Upper lobe of left lung (tissue), 6 donors: ENCODE measurements at regions not wholly inside any gene's neighbourhood (a gene's known extent, or its start where the extent isn't known, plus 50 kb on each side); places are given as distances from the start of the nearest gene placed in this dataset.

Source experiments
- ATAC-seq, 2 donors: fragments of 200-7000 bp; cut with Tn5 transposase; one replicate each; pipeline ENCODE4 v1.9.1; 2022; ENCODE audit warnings: mild to moderate bottlenecking in 2 of 2, moderate library complexity in 2 of 2; ENCODE audit not compliant: low FRiP score in 2 of 2
- DNase-seq, 2 donors: peaks; one replicate each; pipeline ENCODE4 v3.0.0-alpha.2; 2019 to 2020
- H3K27ac ChIP-seq, 4 donors: fragments of 200-600 bp; sonication (generic); one replicate each; pipeline ENCODE4 v1.5.1; 2016 to 2019
- H3K27me3 ChIP-seq, 4 donors: fragments of 200-600 bp; sonication (generic); one replicate each; pipeline ENCODE4 v1.5.1; 2017 to 2019
- H3K36me3 ChIP-seq, 4 donors: fragments of 200-600 bp; sonication (generic); one replicate each; pipeline ENCODE4 v1.5.1; 2016 to 2019
- H3K4me1 ChIP-seq, 4 donors: fragments of 200-600 bp; sonication (generic); one replicate each; pipeline ENCODE4 v1.5.1; 2018 to 2019
- H3K4me3 ChIP-seq, 4 donors: fragments of 200-600 bp; sonication (generic); one replicate each; pipeline ENCODE4 v1.5.1; 2017 to 2019; ENCODE audit warnings: mild to moderate bottlenecking in 2 of 4, moderate library complexity in 1 of 4
- H3K9me3 ChIP-seq, 4 donors: fragments of 200-600 bp; sonication (generic); one replicate each; pipeline ENCODE4 v1.5.1; 2018 to 2019
- CTCF ChIP-seq, 6 experiments: fragments of 450-650 bp in 4 of 6; fragments of 200-600 bp in 2 of 6; sonication (generic) in 2 of 6; IDR thresholded peaks; one replicate each; pipeline ENCODE4 v1.5.1; 2016 to 2019; ENCODE audit warnings: antibody characterized with exemption in 6 of 6
- EP300 ChIP-seq, 4 donors: sonication (generic); formaldehyde crosslinking; IDR thresholded peaks; one replicate each; pipeline ENCODE4 v1.5.1; 2017; ENCODE audit warnings: antibody characterized with exemption in 4 of 4, control low read depth in 2 of 4
- POLR2A ChIP-seq, 4 donors: fragments of 450-650 bp; IDR thresholded peaks; one replicate each; pipeline ENCODE4 v1.5.1; 2016 to 2017; ENCODE audit warnings: antibody characterized with exemption in 4 of 4, mild to moderate bottlenecking in 2 of 4
- POLR2AphosphoS5 ChIP-seq, 2 donors: sonication (generic); formaldehyde crosslinking; IDR thresholded peaks; one replicate each; pipeline ENCODE4 v1.5.1; 2017; ENCODE audit warnings: antibody characterized with exemption in 2 of 2
- WGBS, 2 donors: methylation state at CpG; one replicate each; pipeline ENCODE4 v1.1.5; 2017 to 2018; 5-methylcytosine and 5-hydroxymethylcytosine counted together
- donor health status: DM: no; HTN: no; CAD: no; lungs with moderate emphysema.
- donor health status: DM: no; HTN: yes; CAD: no; lungs with severe emphysema.

DNA sequence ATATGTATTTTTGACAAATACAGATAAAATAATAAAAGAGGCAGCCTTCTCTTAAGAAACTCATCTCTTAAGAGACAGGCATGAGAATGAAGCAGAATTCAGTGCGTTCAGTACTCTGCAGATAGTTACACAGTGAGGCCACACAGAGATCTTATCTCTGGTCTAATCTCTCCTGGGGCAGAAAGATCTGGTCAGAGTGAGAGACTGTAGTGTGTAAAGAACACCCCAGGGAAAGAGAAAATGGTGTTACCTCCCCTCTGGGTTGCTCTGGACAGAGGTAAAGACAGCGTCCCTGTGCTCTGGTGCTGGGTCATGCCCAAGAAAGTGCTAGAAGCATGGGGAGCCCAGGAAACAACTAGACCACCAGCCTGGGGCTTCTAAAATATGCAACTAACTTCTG, 216.3 kb downstream of the SIPA1L2 start:
- ATAC-seq (no peak), DNase-seq (no peak)
- no peaks in the 10 kb centered on the region for H3K27me3 ChIP-seq
- 88 to 97% methylated on average over 2 of the region's 2 CpGs for WGBS, 2 donors
- H3K4me1 ChIP-seq, result no peaks in the 10 kb centered on the region
- H3K36me3 ChIP-seq, result peaks cover 5 to 55% (median 21%) of the 10 kb centered on the region in 4 donors
- no peak overlapping the region for H3K4me3 ChIP-seq
- TF ChIP-seq POLR2A (IDR thresholded peaks at IDR 0.05) (no peak), EP300 (IDR thresholded peaks at IDR 0.05) (no peak), CTCF (IDR thresholded peaks at IDR 0.05) (no peak), POLR2AphosphoS5 (IDR thresholded peaks at IDR 0.05) (no peak)
- peaks cover 7 to 14% (median 10%) of the 10 kb centered on the region in 4 donors for H3K9me3 ChIP-seq
- no peak overlapping the region for H3K27ac ChIP-seq

DNA sequence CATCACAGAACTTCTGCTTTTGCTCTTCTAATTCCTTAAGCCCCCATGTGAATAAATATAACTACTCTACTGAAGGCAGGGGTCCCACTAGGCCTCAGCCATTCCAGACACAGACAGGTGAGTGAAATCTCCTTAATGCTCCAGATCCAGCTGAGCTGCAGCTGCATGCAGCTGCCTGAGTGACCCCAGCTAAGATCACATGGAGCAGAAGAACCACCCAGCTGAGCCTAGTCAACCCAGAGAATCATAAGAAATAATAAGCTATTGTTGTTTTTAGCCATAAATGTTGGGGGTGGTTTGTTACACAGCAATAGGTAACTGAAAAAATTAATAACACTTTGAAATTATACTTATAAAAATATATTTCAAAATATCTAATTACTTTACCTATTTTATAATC, 220.3 kb downstream of the SIPA1L2 start:
- H3K27ac ChIP-seq, result no peak overlapping the region
- no peak for TF ChIP-seq POLR2A (IDR thresholded peaks at IDR 0.05)
- TF ChIP-seq CTCF (IDR thresholded peaks at IDR 0.05), result no peak
- no peak for TF ChIP-seq EP300 (IDR thresholded peaks at IDR 0.05)
- TF ChIP-seq POLR2AphosphoS5 (IDR thresholded peaks at IDR 0.05), result no peak
- peaks cover 0 to 42% (median 11%) of the 10 kb centered on the region in 4 donors for H3K36me3 ChIP-seq
- H3K9me3 ChIP-seq, result peaks cover 7 to 14% (median 10%) of the 10 kb centered on the region in 4 donors
- no peaks in the 10 kb centered on the region for H3K27me3 ChIP-seq
- ATAC-seq (no peak), DNase-seq (no peak)
- H3K4me1 ChIP-seq, result no peaks in the 10 kb centered on the region
- no peak overlapping the region for H3K4me3 ChIP-seq

DNA sequence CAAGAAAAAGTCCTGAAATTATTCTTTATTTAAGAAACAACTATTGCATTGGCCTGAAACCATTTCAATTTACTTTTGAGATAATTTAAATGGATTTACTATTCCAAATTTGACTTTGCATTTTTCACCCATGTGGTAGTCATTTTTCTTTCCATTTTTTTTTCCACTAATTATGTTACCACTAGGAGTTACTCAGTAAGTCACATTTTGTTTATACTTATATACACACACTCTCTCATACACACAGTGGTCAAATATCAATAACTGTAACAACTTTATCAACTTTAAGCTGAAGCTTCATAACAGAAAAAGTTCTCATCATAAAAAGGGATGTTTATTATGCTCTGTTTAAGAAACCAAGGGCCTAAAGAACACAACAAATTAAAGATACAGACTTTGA, 222.8 kb downstream of the SIPA1L2 start:
- H3K4me3 ChIP-seq, result no peak overlapping the region
- H3K27ac ChIP-seq, result no peak overlapping the region
- ATAC-seq (no peak), DNase-seq (no peak)
- no peak for TF ChIP-seq EP300 (IDR thresholded peaks at IDR 0.05)
- no peak for TF ChIP-seq POLR2A (IDR thresholded peaks at IDR 0.05)
- TF ChIP-seq POLR2AphosphoS5 (IDR thresholded peaks at IDR 0.05), result no peak
- H3K36me3 ChIP-seq, result peaks cover 0 to 40% (median 18%) of the 10 kb centered on the region in 4 donors
- peaks cover 7 to 14% (median 10%) of the 10 kb centered on the region in 4 donors for H3K9me3 ChIP-seq
- no peaks in the 10 kb centered on the region for H3K27me3 ChIP-seq
- H3K4me1 ChIP-seq, result no peaks in the 10 kb centered on the region

DNA sequence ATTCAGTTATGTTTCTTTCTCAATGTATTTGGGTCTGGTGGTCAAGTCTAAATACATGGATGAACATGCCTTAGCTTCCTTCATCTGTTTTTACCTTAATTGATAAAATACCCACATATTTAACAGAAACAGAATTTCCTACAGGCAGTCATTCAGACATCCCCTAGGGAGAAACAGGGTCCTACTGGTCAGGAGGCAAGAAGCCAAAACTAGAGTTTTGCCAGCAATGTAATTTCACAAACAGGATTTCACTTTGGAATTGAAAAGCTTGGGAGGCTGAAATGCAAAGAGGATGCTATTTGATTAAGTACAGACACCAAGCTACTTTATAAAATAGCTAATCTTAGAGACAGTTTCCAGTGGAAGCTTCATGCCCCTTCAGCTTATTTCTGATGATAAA, 224.2 kb downstream of the SIPA1L2 start:
- TF ChIP-seq POLR2AphosphoS5 (IDR thresholded peaks at IDR 0.05) (no peak), CTCF (IDR thresholded peaks at IDR 0.05) (no peak), EP300 (IDR thresholded peaks at IDR 0.05) (no peak), POLR2A (IDR thresholded peaks at IDR 0.05) (no peak)
- Histone ChIP-seq H3K9me3 (peaks cover 7 to 14% (median 10%) of the 10 kb centered on the region in 4 donors), H3K27me3 (no peaks in the 10 kb centered on the region), H3K4me3 (no peak overlapping the region), H3K36me3 (peaks cover 0 to 41% (median 21%) of the 10 kb centered on the region in 4 donors), H3K4me1 (no peaks in the 10 kb centered on the region), H3K27ac (no peak overlapping the region)
- ATAC-seq (no peak), DNase-seq (no peak)

DNA sequence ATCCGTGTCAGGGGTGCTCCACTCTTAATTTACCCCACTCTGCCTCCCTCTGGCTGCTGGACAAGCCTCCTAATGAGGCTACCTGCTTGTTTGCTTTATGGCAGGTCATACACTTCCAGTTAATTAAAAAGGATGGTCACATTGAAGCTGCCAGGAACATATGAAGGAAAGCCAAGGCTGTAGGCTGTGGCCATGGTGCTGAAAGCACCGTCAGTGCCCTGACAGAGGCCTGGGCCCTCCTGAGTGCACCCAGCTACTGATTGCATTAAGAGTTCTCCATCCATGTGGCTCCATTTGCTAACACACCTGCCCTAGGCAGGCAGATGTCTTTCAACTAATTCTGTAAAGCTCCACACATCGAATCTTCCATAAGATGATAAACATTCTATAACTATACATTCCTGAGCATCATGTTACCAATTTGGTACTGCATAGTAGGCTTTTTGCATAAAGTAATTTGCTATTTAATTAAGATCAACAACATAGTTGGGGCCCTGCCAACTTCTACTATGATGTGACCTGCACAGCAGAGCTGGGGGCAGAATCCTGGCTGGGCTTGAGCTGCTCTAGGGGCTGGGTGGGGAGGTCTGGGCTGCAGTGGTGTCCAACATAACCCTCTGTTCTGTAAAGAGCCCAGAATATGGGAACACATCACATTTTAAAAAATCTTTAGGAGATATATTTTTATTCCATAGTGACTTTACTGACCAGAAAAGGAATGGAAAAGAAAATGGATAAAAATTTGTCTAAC, 224.8 kb downstream of the SIPA1L2 start:
- DNase-seq (no peak), ATAC-seq (no peak)
- Histone ChIP-seq H3K27me3 (no peaks in the 10 kb centered on the region), H3K27ac (no peak overlapping the region), H3K4me3 (no peak overlapping the region), H3K9me3 (peaks cover 7 to 13% (median 9%) of the 10 kb centered on the region in 4 donors), H3K4me1 (no peaks in the 10 kb centered on the region), H3K36me3 (peaks cover 0 to 46% (median 22%) of the 10 kb centered on the region in 4 donors)
- 81 to 85% methylated on average over 3 of the region's 3 CpGs for WGBS, 2 donors
- TF ChIP-seq POLR2A (IDR thresholded peaks at IDR 0.05) (no peak), EP300 (IDR thresholded peaks at IDR 0.05) (no peak), CTCF (IDR thresholded peaks at IDR 0.05) (no peak), POLR2AphosphoS5 (IDR thresholded peaks at IDR 0.05) (no peak)
